HUES48 (cell line): ENCODE measurements at regions not wholly inside any gene's neighbourhood (a gene's known extent, or its start where the extent isn't known, plus 50 kb on each side); places are given as distances from the start of the nearest gene placed in this dataset.

Experiments
- H3K27ac ChIP-seq: one replicate; pipeline ENCODE4 v1.7.0; 2013; ENCODE audit warnings: low read depth, low read length, inconsistent platforms
- H3K27me3 ChIP-seq: 2 replicates; pipeline ENCODE4 v1.6.1; 2013; ENCODE audit warnings: mild to moderate bottlenecking, low read length; ENCODE audit not compliant: control insufficient read depth, insufficient read depth
- H3K36me3 ChIP-seq: 2 replicates; pipeline ENCODE4 v1.6.1; 2013; ENCODE audit warnings: low read length; ENCODE audit not compliant: control insufficient read depth, insufficient read depth
- H3K4me1 ChIP-seq: 2 replicates; pipeline ENCODE4 v1.6.1; 2013; ENCODE audit warnings: mild to moderate bottlenecking, low read length; ENCODE audit not compliant: control insufficient read depth, insufficient read depth
- H3K4me3 ChIP-seq: 2 replicates; pipeline ENCODE4 v1.5.1; 2013; ENCODE audit warnings: mild to moderate bottlenecking, low read depth, low read length
- H3K9ac ChIP-seq: 2 replicates; pipeline ENCODE4 v1.6.1; 2013; ENCODE audit warnings: mild to moderate bottlenecking, low read depth, low read length, moderate library complexity
- H3K9me3 ChIP-seq: 2 replicates; pipeline ENCODE4 v1.6.1; 2013; ENCODE audit warnings: low read length; ENCODE audit not compliant: control insufficient read depth, insufficient read depth

GRCh38 chr5:58136406-58136805, 323.5 kb downstream of the PLK2 start:
- H3K36me3 ChIP-seq, result no peaks in the 10 kb centered on the region
- no peak overlapping the region for H3K4me3 ChIP-seq
- no peaks in the 10 kb centered on the region for H3K27me3 ChIP-seq
- H3K9ac ChIP-seq, result no peak overlapping the region
- no peaks in the 10 kb centered on the region for H3K9me3 ChIP-seq
- no peak overlapping the region for H3K27ac ChIP-seq
- 0 out of 2 replicates have a peak, but pooled peaks cover 4% of the 10 kb centered on the region for H3K4me1 ChIP-seq

GRCh38 chr5:58135571-58136335, 324.1 kb downstream of the PLK2 start:
- no peak overlapping the region for H3K9ac ChIP-seq
- no peak overlapping the region for H3K4me3 ChIP-seq
- H3K4me1 ChIP-seq, result 0 out of 2 replicates have a peak, but pooled peaks cover 4% of the 10 kb centered on the region
- no peaks in the 10 kb centered on the region for H3K36me3 ChIP-seq
- no peak overlapping the region for H3K27ac ChIP-seq
- H3K9me3 ChIP-seq, result no peaks in the 10 kb centered on the region
- no peaks in the 10 kb centered on the region for H3K27me3 ChIP-seq

GRCh38 chr5:58133631-58134296, 326.1 kb downstream of the PLK2 start:
- Histone ChIP-seq H3K4me3 (no peak overlapping the region), H3K36me3 (no peaks in the 10 kb centered on the region), H3K4me1 (0 out of 2 replicates have a peak, but pooled peaks cover 4% of the 10 kb centered on the region), H3K9ac (no peak overlapping the region), H3K27me3 (no peaks in the 10 kb centered on the region), H3K9me3 (no peaks in the 10 kb centered on the region), H3K27ac (no peak overlapping the region)

GRCh38 chr5:58133216-58133615, 326.7 kb downstream of the PLK2 start:
- Histone ChIP-seq H3K27me3 (no peaks in the 10 kb centered on the region), H3K36me3 (no peaks in the 10 kb centered on the region), H3K9me3 (no peaks in the 10 kb centered on the region), H3K4me3 (no peak overlapping the region), H3K9ac (no peak overlapping the region), H3K27ac (no peak overlapping the region), H3K4me1 (0 out of 2 replicates have a peak, but pooled peaks cover 4% of the 10 kb centered on the region)

GRCh38 chr5:58127255-58128220, 332.3 kb downstream of the PLK2 start:
- Histone ChIP-seq H3K4me1 (no peaks in the 10 kb centered on the region; the same call in 1 of the 2 replicates), H3K9me3 (no peaks in the 10 kb centered on the region), H3K4me3 (no peak overlapping the region), H3K27me3 (no peaks in the 10 kb centered on the region), H3K36me3 (no peaks in the 10 kb centered on the region), H3K27ac (no peak overlapping the region), H3K9ac (no peak overlapping the region)

- no peak overlapping the region for H3K27ac ChIP-seq
- no peak overlapping the region for H3K4me3 ChIP-seq
- no peak overlapping the region for H3K9ac ChIP-seq
- no peaks in the 10 kb centered on the region for H3K9me3 ChIP-seq
- no peaks in the 10 kb centered on the region; the same call in 1 of the 2 replicates for H3K4me1 ChIP-seq
- H3K36me3 ChIP-seq, result no peaks in the 10 kb centered on the region
- no peaks in the 10 kb centered on the region for H3K27me3 ChIP-seq
Observed at GRCh38 chr5:58123501-58123900, 336.4 kb downstream of the PLK2 start.

GRCh38 chr5:58122848-58123392, 337.0 kb downstream of the PLK2 start:
- no peak overlapping the region for H3K4me3 ChIP-seq
- H3K27me3 ChIP-seq, result no peaks in the 10 kb centered on the region
- H3K9me3 ChIP-seq, result no peaks in the 10 kb centered on the region
- H3K9ac ChIP-seq, result no peak overlapping the region
- no peaks in the 10 kb centered on the region; the same call in 1 of the 2 replicates for H3K4me1 ChIP-seq
- H3K36me3 ChIP-seq, result no peaks in the 10 kb centered on the region
- no peak overlapping the region for H3K27ac ChIP-seq

- Histone ChIP-seq H3K4me1 (no peaks in the 10 kb centered on the region; the same call in 1 of the 2 replicates), H3K36me3 (no peaks in the 10 kb centered on the region), H3K27ac (no peak overlapping the region), H3K9ac (no peak overlapping the region), H3K9me3 (no peaks in the 10 kb centered on the region), H3K4me3 (no peak overlapping the region), H3K27me3 (no peaks in the 10 kb centered on the region)
Observed at GRCh38 chr5:58122157-58122556, 337.7 kb downstream of the PLK2 start.

- H3K36me3 ChIP-seq, result no peaks in the 10 kb centered on the region
- no peaks in the 10 kb centered on the region; the same call in 1 of the 2 replicates for H3K4me1 ChIP-seq
- no peak overlapping the region for H3K27ac ChIP-seq
- H3K27me3 ChIP-seq, result no peaks in the 10 kb centered on the region
- no peaks in the 10 kb centered on the region for H3K9me3 ChIP-seq
- H3K4me3 ChIP-seq, result no peak overlapping the region
- no peak overlapping the region for H3K9ac ChIP-seq
Observed at GRCh38 chr5:58121391-58121790, 338.5 kb downstream of the PLK2 start.

- Histone ChIP-seq H3K4me1 (no peaks in the 10 kb centered on the region), H3K27ac (peak overlapping the region; percentile 17)
Observed at GRCh38 chr5:58117542-58117941, 342.3 kb downstream of the PLK2 start.

More at GRCh38 chr5:58117542-58117941, 342.3 kb downstream of the PLK2 start:
- Histone ChIP-seq H3K36me3 (no peaks in the 10 kb centered on the region), H3K9me3 (no peaks in the 10 kb centered on the region), H3K27me3 (no peaks in the 10 kb centered on the region), H3K9ac (no peak overlapping the region), H3K4me3 (no peak overlapping the region)
